ENCODE measurements at regions not wholly inside any gene's neighbourhood (a gene's known extent, or its start where the extent isn't known, plus 50 kb on each side); places are given as distances from the start of the nearest gene placed in this dataset.
"Not testable (repeated sequence)": the region's sequence is repeated elsewhere in the genome, so short reads cannot be mapped to it uniquely, and the experiment has no call there.

- TF ChIP-seq REST (IDR thresholded peaks at IDR 0.05; ENCODE audit: insufficient read depth in 1 of 2, low read depth in 2 of 2, low read length in 1 of 2); CTCF (IDR thresholded peaks at IDR 0.05); SIN3A (IDR thresholded peaks at IDR 0.05; ENCODE audit: borderline replicate concordance, insufficient read depth, low read depth, low read length): not testable (repeated sequence)
These were observed 112.2 kb downstream of the RHOU start for GRCh38 chr1:228847451-228847850.

All from Panc1 (cell line).